Panc1 (cell line): ENCODE measurements at regions not wholly inside any gene's neighbourhood (a gene's known extent, or its start where the extent isn't known, plus 50 kb on each side); places are given as distances from the start of the nearest gene placed in this dataset.
"Not testable (repeated sequence)": the region's sequence is repeated elsewhere in the genome, so short reads cannot be mapped to it uniquely, and the experiment has no call there.

Experiments
- CTCF ChIP-seq: fragments of 450-650 bp; IDR thresholded peaks from 2 replicates; pipeline ENCODE4 v1.5.1; 2017; ENCODE audit warnings: mild to moderate bottlenecking
- POLR2AphosphoS5 ChIP-seq: IDR thresholded peaks from 2 replicates; pipeline ENCODE4 v1.6.1; 2012; ENCODE audit warnings: mild to moderate bottlenecking, low read depth, low read length, moderate library complexity
- SIN3A ChIP-seq: IDR thresholded peaks from 2 replicates; pipeline ENCODE4 v1.6.1; 2012; ENCODE audit warnings: low read depth, mild to moderate bottlenecking, low read length, moderate library complexity, borderline replicate concordance; ENCODE audit not compliant: insufficient read depth

- not testable (repeated sequence) for TF ChIP-seq POLR2AphosphoS5, CTCF, SIN3A
These were observed 73.1 kb upstream of the SEM1 start for GRCh38 chr7:96782686-96783298.
